ENCODE measurements at regions not wholly inside any gene's neighbourhood (a gene's known extent, or its start where the extent isn't known, plus 50 kb on each side); places are given as distances from the start of the nearest gene placed in this dataset.

GRCh38 chr3:31050296-31050695 is 155.8 kb upstream of the GADL1 start:
- no peak for DNase-seq (ENCODE audit: low spot score)

- DNase-seq (ENCODE audit: low spot score), result no peak
Measured at GRCh38 chr3:31051226-31051625, 156.8 kb upstream of the GADL1 start.

GRCh38 chr3:31053299-31053698 is 158.8 kb upstream of the GADL1 start:
- no peak for DNase-seq (ENCODE audit: low spot score)

- DNase-seq (ENCODE audit: low spot score), result no peak
Measured at GRCh38 chr3:31054032-31054431, 159.6 kb upstream of the GADL1 start.

DNA sequence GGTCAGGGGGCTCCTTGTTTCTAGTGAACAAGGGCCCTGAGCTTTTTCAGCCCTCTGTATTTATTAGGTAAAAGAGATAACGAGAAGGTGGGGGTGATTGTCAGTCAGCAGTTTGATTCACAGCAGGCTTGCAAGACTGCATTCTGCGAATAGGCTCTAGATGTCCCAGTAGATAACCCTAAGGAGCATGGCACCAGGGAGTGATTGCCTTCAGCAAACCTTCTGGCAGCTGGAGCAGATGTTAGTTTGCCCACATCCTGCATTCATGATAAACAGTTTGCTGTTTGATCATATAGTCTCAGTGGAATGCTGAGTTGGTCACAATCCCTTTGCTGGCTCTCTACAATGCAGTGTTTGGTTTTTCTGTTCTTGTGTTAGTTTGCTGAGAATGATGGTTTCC is 161.3 kb upstream of the GADL1 start:
- DNase-seq (ENCODE audit: low spot score), result no peak

DNA sequence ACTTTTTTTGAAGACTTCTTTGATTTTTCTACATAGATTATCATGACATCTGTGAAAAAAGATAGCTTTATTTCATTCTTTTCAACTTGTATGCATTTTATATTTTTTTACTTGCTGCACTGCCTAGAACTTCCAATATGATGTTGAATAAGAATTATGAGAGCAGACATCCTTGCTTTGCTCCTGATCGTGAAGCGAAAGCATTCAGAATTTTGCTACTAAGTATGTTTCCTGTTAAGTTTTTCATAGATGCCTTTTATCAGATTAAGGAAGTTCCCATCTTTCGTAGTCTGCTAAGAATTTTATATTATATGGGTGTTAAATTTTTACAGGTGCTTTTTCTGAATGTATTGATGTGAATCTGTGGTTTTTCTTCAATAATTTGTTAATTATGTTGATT is 163.4 kb upstream of the GADL1 start:
- no peak for DNase-seq (ENCODE audit: low spot score)

DNA sequence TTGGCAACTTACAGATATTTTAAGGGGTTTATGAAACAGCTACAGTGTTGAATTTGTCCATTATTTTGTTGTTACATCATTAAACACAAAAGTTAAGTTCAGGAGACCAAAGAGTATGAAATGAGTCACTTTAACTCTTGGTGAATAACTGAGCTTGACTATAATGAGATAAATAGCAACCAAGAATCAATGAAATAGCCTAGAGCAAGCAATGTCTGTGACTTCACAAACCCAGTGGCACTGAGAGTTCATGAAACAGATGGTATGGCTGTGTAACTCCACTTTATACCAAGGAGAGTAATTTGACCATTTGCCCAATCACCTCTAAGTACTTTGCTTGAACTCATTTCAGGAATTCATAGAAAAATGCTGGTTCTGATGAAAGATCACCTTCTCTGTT is 169.6 kb upstream of the GADL1 start:
- DNase-seq (ENCODE audit: low spot score), result no peak

- no peak for DNase-seq (ENCODE audit: low spot score)
Measured at GRCh38 chr3:31065765-31066164, 171.3 kb upstream of the GADL1 start.

- peak; percentile 72 for DNase-seq (ENCODE audit: low spot score)
Measured at GRCh38 chr3:31067004-31067403, 172.5 kb upstream of the GADL1 start.

DNA sequence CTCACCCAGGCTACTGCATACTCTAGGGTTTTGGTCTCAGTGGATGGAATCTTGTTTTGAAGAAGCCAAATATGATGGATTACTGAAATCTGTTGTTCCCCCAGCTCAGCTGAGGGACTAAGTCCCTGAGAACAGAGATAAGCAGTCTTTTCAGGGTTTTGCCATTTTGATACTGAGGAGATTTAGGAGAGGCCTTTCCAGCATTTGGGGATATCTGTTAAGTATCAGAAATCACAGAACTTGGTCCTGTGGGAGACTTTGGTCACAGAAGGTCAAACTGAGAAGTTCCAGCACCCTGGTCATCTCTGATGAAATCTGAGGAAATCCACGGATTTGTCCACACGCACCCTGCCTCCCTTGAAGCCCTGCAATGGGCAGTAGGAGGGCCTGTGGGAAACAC is 181.0 kb upstream of the GADL1 start:
- DNase-seq (ENCODE audit: low spot score), result no peak

DNA sequence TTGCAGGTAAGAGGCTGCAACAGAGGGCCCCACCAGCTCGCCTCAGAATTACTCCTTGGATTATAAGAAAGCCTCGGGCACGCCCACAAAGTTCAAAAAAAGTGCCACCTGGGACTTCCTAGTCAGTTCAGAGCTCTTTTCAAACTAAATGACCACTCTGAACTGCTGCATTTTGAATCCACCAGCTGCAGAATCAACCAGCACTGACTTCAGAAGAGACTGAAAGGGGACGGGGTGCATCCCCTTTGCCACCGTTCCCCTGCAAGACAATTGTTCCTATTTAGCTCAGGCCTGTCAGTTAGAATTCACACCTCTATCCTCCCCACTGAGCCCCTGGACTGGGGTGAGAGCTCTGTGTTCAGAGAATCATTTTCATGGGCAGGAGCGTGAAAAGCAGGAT is 181.4 kb upstream of the GADL1 start:
- DNase-seq (ENCODE audit: low spot score), result no peak

GRCh38 chr3:31077021-31077601 is 182.7 kb upstream of the GADL1 start:
- DNase-seq (ENCODE audit: low spot score), result peak; percentile 73

DNA sequence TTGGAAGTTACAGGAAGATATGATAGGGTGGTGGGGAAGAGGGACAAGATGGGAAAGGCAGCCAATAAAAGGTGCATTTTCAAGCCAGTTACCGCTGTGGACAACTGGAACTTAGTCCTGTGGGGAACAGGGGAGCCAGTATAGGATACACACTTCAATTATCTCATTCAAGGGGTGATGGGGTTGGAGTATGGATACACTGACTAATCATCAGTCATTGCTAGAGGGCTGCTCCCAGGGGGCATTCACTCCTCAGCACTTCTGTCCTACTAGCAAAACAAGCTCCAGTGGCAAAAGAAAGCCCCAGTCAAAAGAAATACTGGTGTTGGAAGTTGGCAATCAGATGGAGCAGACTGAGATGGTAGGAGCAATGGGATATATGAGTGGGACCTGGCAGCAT is 183.4 kb upstream of the GADL1 start:
- no peak for DNase-seq (ENCODE audit: low spot score)

GRCh38 chr3:31079689-31080088 is 185.2 kb upstream of the GADL1 start:
- DNase-seq (ENCODE audit: low spot score), result no peak

GRCh38 chr3:31081018-31081662 is 186.7 kb upstream of the GADL1 start:
- DNase-seq (ENCODE audit: low spot score), result no peak

DNA sequence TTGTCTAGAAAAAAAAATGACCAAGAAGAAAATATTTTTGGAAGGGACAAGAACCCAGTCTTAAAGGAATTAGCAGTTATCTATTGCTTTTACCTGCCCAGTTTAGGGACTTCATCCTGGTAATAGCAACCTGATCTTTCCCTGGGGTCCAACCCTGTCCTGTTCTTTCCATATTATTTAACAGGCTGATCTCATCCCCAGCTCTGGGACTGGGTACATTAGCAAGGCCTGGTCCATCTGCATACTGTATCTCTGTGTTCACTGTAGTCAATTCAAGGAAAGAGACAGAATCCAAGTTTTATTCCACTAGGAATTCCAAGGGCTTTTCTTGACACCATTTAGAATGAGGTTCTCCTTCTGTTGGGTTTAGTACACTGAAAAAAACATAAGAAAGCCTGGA is 191.7 kb upstream of the GADL1 start:
- DNase-seq (ENCODE audit: low spot score), result no peak

DNA sequence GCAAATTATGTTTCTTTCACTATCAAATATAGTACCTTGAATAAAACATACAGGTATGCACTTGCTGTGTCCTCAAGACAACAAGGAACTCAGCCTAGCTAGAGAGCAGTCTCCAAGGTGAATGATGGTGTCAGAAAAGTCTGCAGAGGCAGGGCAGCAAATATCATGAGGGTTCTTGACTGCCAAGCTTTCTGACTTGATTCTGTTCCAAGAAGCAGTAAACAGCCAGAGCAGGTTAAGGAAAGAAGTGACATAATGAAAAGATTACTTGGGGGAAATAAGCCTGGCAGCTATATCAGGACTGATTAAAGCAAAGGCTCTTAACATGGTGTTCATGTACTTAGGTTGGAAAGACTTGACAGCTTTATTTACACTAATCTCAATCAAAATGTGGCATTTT is 192.2 kb upstream of the GADL1 start:
- no peak for DNase-seq (ENCODE audit: low spot score)

GRCh38 chr3:31091748-31092147 is 197.3 kb upstream of the GADL1 start:
- no peak for DNase-seq (ENCODE audit: low spot score)

GRCh38 chr3:31092748-31093589 is 198.5 kb upstream of the GADL1 start:
- DNase-seq (ENCODE audit: low spot score), result peak; percentile 37

DNA sequence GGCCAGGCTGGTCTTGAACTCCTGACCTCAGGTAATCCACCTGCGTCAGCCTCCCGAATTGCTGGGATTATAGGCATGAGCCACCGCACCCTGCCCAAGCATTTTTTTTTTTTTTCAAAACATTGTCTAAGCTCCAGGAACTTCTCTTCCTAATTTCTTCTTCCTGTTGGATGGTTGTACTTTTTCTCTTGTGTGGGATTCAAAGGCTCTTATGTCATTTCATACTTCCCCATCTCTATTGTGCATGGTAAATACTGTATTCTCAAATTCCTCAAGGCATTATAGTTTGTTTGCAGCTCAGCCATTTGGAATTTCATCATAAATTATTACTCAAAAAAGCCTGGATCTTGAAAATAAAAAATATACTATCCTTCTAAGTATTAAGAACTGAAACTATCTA is 199.1 kb upstream of the GADL1 start:
- DNase-seq (ENCODE audit: low spot score), result no peak

DNA sequence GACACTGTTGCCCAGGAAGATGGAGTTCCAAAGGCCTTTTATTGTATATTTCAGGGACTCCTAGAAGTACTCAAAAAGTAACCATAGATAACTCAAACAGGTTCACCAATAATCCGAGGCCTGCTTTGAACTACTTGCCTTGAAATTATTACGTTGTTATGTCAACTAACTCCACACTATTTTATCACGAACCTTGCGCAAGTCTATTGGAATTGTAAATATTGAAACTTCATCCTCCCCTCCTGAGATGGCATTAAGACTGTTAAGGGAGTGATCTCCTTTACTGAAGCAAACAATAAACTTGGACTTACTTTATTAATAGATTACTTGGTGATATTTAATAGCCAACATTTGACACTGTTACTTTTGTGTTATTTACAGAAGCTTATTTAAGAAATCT is 199.6 kb upstream of the GADL1 start:
- no peak for DNase-seq (ENCODE audit: low spot score)

- DNase-seq (ENCODE audit: low spot score), result no peak
Measured at GRCh38 chr3:31095255-31095654, 200.8 kb upstream of the GADL1 start.

DNA sequence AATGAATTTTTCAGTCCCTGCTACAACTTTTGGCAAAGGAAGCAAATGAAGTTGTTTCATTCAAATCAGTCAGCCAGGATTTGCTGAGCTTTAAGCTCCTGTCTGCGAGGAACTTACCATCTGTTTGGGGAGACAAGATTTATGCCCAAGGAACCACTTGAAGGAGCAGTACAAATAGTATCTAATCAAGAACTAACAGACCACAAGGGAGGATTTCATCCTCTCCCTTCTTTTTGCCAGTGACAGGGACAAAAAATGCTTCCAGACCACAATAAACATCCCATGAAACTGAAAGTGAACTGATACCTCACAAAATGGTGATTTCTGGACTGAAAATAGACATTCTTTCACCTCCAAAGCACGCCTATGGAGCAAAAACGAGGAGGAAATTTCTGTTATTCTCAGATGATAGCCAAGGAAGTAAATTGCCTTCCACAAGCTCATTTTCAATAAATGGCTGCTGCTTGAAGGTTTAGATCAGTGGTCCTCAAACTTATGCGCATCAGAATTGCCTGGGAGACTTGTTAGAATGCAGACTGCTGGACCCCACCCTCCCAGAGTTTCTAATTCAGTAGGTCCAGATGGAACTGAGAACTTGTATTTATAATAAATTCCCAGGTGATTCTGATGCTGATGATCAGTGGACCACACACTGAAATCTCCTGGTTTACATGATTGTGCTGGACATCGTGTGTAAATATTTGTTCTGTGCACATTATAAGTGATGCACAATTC is 202.4 kb upstream of the GADL1 start:
- DNase-seq (ENCODE audit: low spot score), result no peak

Data from GM03348 (cell line).